Activated gamma-delta T cell (primary cell): ENCODE measurements at regions not wholly inside any gene's neighbourhood (a gene's known extent, or its start where the extent isn't known, plus 50 kb on each side); places are given as distances from the start of the nearest gene placed in this dataset.

ENCODE experiments used
- DNase-seq: peaks from one replicate; lab custom pipeline; 2025; lab: John Stamatoyannopoulos, UW

DNA sequence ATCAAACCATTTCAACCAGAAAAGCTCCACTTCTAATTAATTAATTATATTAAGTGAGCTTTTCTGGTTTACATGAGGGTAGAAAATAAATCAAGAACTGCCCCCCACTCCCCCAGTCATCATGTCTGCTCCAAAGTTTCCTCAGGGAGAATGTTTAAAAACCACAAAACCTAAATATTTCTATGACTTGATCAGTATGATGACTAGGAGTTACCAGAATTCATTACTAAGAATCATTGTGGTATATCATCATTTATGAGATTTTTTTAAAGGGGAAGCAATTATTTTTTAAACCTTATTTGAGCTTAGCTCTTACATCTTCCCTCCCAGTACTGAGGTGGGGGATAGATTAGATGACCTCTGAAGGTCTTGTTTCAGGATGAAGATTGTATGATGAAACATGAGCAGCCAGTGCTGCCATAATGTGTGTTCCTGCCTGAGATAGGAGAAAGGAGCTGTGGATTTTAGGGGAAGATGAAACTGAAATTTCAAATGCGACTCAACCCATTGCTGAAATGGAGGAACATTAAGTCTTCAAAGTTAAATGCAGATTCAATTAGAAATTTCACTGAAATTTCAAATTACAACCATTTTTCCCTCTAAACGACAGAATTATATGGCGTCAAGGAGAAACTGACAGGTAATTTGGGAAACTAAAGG lies 401.3 kb upstream of the CADM1 start:
- DNase-seq: no peak

DNA sequence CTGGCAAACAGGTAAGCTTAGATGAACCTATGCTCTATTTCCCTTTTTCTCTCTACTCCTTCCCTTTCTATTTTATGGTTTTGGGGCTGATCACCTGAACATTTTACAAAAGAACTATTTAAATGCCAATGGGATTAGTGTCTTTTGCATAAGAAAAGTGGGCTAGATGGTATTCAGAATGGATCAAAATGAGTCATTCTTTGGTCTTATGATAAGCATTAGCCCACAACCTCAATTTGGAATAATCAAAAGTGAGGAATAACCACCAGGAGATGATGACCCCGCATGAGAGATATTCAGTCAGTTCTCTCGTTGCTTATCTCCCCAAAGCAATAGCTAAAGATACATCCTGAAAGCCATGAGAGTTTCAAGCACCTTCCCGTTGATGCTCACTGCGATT lies 399.0 kb upstream of the CADM1 start:
- no peak for DNase-seq

DNA sequence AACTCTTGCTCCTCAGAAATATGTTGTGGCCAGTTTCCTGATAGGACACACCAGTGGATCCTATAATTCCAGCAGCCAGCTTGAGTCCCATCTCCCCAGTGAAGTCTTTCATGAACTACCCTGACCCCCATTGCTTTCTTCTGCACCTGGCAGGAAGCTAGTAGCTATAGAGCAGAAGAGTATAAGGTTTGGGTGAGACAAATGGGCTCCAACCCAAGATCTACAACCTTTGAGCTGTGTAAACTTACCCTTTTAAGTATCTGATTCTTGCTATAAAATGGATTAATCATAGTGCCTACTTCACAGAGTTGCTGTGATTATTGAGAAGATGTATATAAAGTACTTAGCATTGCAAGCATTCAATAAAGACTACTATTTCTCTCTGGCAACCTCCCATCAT lies 396.9 kb upstream of the CADM1 start:
- no peak for DNase-seq

GRCh38 chr11:115900111-115900510 lies 395.9 kb upstream of the CADM1 start:
- no peak for DNase-seq

- no peak for DNase-seq
Measured at GRCh38 chr11:115897707-115898106, 393.5 kb upstream of the CADM1 start.

DNA sequence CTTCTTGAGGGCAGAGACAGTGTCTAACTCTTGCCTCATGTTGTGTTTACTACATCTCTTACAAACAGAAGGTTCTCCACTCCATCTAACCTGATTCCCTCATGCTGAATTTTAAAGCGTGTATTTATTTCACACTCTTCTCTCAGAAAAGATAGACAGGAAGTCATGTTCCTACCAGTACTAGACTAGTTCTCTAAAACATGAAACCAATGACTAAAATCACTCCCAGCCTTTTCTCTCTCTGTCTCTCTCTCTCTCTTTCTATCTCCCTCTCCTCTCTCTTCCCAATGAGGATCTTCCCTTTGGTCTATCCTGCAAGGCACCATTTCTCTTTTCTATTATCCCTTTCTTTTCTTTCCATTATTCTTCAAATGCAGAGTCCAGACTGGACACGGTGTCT lies 391.9 kb upstream of the CADM1 start:
- DNase-seq: no peak

DNA sequence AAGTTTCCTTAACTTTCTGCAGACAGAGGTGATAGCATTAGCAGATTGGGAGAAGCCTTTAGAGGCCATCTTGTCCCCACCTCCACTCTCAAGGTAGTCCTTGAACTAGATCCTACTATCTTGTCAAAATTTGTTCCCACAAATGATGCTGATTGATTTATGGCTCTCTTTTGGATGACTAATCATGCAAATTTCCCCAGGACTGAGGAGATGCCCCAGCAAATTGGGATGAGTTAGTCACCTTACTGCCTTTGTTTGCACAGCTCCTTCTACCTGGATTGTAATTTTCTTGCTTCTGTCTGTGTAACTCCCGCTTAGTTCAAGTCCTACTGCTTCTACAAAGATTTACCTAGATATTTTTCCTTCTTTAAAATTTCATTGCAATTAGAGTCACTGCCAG lies 391.4 kb upstream of the CADM1 start:
- no peak for DNase-seq

DNA sequence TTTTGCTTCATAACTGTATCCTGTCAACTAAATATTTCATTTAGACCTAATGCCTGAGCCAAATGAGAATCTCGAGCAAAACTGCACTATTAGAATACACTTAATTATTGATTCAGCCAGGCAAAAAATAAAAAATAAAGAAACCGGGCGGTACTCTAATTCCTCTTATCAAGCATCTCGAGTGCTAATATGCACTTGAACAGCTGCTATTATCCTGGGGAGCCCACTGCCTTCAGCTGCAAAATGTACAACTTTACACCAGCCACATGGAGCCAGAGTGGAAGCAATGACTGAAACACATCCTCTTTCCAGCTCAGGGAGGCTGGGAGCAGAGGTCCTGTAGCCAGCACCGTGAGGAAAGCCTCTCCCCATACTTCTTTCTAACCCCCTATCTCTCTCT lies 390.0 kb upstream of the CADM1 start:
- DNase-seq: no peak

GRCh38 chr11:115893461-115894099 lies 389.4 kb upstream of the CADM1 start:
- DNase-seq: no peak

DNA sequence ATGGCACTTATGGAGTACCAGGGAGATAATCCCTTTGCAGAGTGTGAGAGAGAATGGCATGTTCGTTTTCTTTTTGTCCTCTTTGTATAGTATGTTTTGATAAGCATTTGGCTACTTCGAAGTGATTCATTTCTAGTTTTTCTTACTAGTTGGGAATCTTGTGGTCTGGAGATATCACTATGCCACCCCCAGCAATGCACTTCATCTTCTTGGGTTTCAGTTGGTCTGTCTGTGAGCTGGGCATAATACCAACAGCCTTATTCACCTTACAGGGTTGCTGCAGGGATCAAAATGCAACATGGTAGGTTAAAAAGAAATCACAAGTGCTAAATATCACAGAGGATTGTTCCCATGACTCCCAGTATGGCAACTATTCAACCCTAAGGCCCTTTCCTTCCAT lies 387.8 kb upstream of the CADM1 start:
- no peak for DNase-seq

DNA sequence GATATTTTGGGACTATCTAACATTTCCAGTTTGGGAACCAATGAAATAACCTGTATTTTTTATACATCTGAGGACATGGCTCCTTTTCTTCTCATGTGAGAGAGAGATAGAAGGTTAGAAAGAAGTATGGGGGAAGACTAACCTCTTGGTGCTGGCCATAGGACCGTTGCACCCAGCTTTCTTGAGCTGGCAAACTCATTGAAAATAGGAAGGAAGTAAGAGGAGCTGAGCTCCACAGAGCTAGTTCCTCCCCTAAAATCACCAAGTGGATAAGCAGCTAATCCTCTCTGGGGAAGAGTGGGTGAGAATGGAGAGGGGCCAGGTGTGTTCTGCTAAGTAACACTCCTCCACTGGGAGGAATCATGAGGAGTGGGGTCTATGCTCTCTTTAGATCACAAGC lies 387.4 kb upstream of the CADM1 start:
- DNase-seq: no peak

- DNase-seq: no peak
Measured at GRCh38 chr11:115890500-115890899, 386.3 kb upstream of the CADM1 start.

DNA sequence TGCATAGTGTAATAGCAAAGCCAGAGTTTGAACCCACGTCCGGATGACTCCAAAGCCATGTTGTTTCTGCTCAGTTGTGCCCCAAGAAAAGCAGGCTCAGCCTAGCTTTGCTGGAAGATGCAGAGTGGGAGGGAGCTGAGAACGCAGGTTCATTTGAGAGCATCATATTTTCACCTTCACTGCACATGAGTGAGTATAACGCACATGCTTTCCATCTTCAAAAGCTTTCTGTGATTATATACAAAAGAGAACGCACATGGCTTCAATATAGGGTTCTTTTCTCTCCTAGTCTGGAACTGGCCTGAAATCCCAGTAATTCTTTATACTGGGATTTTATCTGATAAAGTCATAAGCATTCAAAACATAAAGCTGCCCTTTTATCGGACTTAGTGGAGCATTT lies 385.5 kb upstream of the CADM1 start:
- no peak for DNase-seq

- DNase-seq: no peak
Measured at GRCh38 chr11:115887727-115888126, 383.5 kb upstream of the CADM1 start.

DNA sequence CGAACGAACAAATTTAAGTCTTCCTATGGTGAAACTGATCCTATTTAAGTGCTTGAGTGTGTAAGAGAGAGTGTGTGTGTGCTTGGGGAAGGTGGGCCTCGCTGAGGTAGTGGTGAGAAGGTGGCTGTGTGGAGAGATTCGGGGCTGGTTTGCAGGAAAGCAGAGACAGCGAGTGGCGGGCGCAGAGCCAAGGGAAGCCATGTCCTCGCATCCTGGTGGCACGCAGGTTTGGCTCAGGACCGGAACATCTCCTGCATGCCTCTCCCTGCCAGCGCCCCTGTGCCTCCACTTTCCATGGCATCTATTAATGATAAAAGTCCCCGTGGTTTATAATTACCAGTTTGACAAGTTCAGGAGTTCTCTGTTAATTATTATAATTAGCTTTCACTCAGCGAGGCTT lies 383.1 kb upstream of the CADM1 start:
- no peak for DNase-seq

DNA sequence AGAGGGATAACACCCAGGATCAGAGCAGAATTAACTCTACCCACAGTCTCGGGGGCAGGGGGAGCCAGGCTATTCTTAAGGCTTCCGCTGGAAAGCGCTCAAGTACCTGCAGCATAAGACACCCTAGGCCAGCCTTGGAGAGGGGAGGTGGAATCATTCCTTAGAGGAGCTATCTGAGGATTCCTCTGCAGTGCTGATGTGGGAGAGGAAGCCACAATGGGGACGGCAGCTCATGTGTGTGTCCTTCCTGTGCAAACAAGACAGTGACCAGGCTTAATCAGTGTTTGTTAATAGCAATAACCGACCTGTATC lies 382.2 kb upstream of the CADM1 start:
- no peak for DNase-seq

GRCh38 chr11:115885535-115886421 lies 381.6 kb upstream of the CADM1 start:
- DNase-seq: no peak

- DNase-seq: no peak
Measured at GRCh38 chr11:115884800-115885534, 380.8 kb upstream of the CADM1 start.

GRCh38 chr11:115874843-115875242 lies 370.6 kb upstream of the CADM1 start:
- DNase-seq: no peak

DNA sequence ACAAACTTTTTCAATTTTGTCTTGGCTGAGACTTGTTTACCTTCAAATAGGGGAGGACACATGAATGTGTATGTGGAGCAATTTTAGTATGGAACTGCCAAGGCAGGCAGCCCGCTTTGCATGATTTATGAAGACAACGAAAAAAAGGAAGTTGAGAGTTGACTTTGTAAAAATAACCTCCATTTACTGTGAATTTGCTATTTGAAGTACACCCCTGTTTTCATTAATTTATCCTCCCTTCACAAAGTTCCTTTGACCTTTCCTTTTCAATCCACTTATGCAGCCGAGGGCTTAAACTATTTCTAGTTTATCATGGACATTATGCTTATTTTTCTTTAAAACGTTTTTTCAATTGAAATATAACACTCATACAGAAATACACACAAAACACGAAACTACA lies 369.6 kb upstream of the CADM1 start:
- no peak for DNase-seq

GRCh38 chr11:115872416-115872815 lies 368.2 kb upstream of the CADM1 start:
- DNase-seq: no peak

GRCh38 chr11:115871161-115871760 lies 367.0 kb upstream of the CADM1 start:
- no peak for DNase-seq
